SK-N-SH (cell line): ENCODE measurements at regions not wholly inside any gene's neighbourhood (a gene's known extent, or its start where the extent isn't known, plus 50 kb on each side); places are given as distances from the start of the nearest gene placed in this dataset.

Source experiments
- CTCF ChIA-PET: fragments of 300-600, 350-600 bp; formaldehyde crosslinking; extraction: SDS; loops from one replicate; lab custom pipeline; 2021; lab: Yijun Ruan, JAX
- POLR2A ChIA-PET: fragments of 350-600 bp; sonication (Branson Sonifier 250); formaldehyde crosslinking; extraction: SDS; loops from one replicate; lab custom pipeline; 2020; ENCODE audit warnings: antibody characterized with exemption, inconsistent platforms; lab: Yijun Ruan, JAX
- DNase-seq: peaks from one replicate; pipeline ENCODE4 v3.0.0; 2012
- H2AFZ ChIP-seq: fragments of 200-600 bp; sonication (generic); 2 replicates; pipeline ENCODE4 v1.8.1; 2016; ENCODE audit warnings: antibody characterized with exemption, mild to moderate bottlenecking, low read depth
- H3F3A ChIP-seq: fragments of 200-600 bp; sonication (generic); replicated peaks from 2 replicates; pipeline ENCODE3; 2016; ENCODE audit warnings: antibody characterized with exemption, mild to moderate bottlenecking; ENCODE audit not compliant: insufficient read depth
- H3K27ac ChIP-seq, 2 experiments: fragments of 200-500 bp in 1 of 2; fragments of 200-600 bp in 1 of 2; sonication (Bioruptor generic) in 1 of 2; sonication (generic), shearing (Covaris generic) in 1 of 2; 2 replicates each; pipeline versions ENCODE4 v1.5.1 to v1.6.1; 2014 to 2016; ENCODE audit warnings: low read depth in 2 of 2, inconsistent platforms in 1 of 2, low read length in 1 of 2, mild to moderate bottlenecking in 1 of 2, mixed read lengths in 1 of 2
- H3K27me3 ChIP-seq: fragments of 200-600 bp; sonication (generic), shearing (Covaris generic); 2 replicates; pipeline ENCODE4 v1.6.1; 2016; ENCODE audit warnings: mixed run types; ENCODE audit not compliant: insufficient read depth
- H3K36me3 ChIP-seq, 2 experiments: fragments of 200-500 bp in 1 of 2; fragments of 200-600 bp in 1 of 2; sonication (Bioruptor generic) in 1 of 2; sonication (generic) in 1 of 2; replicated peaks in 1 of 2; 2 replicates each; pipeline versions ENCODE3 to v1.5.1; 2014 to 2016; ENCODE audit warnings: low read length in 1 of 2, mild to moderate bottlenecking in 1 of 2; ENCODE audit not compliant: insufficient read depth in 2 of 2, control insufficient read depth in 1 of 2
- H3K4me1 ChIP-seq, 2 experiments: fragments of 200-500 bp in 1 of 2; fragments of 200-600 bp in 1 of 2; sonication (Bioruptor generic) in 1 of 2; sonication (generic), shearing (Covaris generic) in 1 of 2; 2 replicates each; pipeline versions ENCODE4 v1.5.1 to v1.6.1; 2014 to 2016; ENCODE audit warnings: low read depth in 1 of 2, low read length in 1 of 2, mixed run types in 1 of 2; ENCODE audit not compliant: insufficient read depth in 2 of 2, control insufficient read depth in 1 of 2
- H3K4me2 ChIP-seq: fragments of 200-600 bp; sonication (generic), shearing (Covaris generic); 2 replicates; pipeline ENCODE4 v1.6.1; 2017; ENCODE audit warnings: mixed run types
- H3K4me3 ChIP-seq, 2 experiments: fragments of 200-500 bp in 1 of 2; fragments of 200-600 bp in 1 of 2; sonication (Bioruptor generic) in 1 of 2; sonication (generic), shearing (Covaris generic) in 1 of 2; 2 replicates each; pipeline versions ENCODE4 v1.5.1 to v1.8.1; 2014 to 2016; ENCODE audit warnings: low read depth in 2 of 2, inconsistent platforms in 1 of 2, low read length in 1 of 2, mild to moderate bottlenecking in 1 of 2, mixed read lengths in 1 of 2, moderate library complexity in 1 of 2
- H3K79me2 ChIP-seq: fragments of 200-600 bp; sonication (generic); 2 replicates; pipeline ENCODE4 v1.8.1; 2017; ENCODE audit warnings: mild to moderate bottlenecking; ENCODE audit not compliant: insufficient read depth
- H3K9ac ChIP-seq: fragments of 200-600 bp; sonication (generic); 2 replicates; pipeline ENCODE4 v1.6.1; 2017; ENCODE audit warnings: mixed run types
- H3K9me2 ChIP-seq: fragments of 200-600 bp; sonication (generic); 2 replicates; pipeline ENCODE4 v1.6.1; 2017; ENCODE audit warnings: mixed run types
- H3K9me3 ChIP-seq: fragments of 200-600 bp; sonication (generic); 2 replicates; pipeline ENCODE4 v1.6.1; 2017; ENCODE audit warnings: mixed run types, mild to moderate bottlenecking, moderate library complexity
- H4K20me1 ChIP-seq: fragments of 200-600 bp; sonication (generic); 2 replicates; pipeline ENCODE4 v1.6.1; 2017; ENCODE audit warnings: mild to moderate bottlenecking, mixed run types; ENCODE audit not compliant: insufficient read depth
- CTCF ChIP-seq: fragments of 200-600 bp; sonication (generic); IDR thresholded peaks from 2 replicates; pipeline ENCODE4 v1.6.1; 2017; ENCODE audit warnings: antibody characterized with exemption, mild to moderate bottlenecking, moderate library complexity
- EP300 ChIP-seq, 2 experiments: IDR thresholded peaks; 2 replicates each; pipeline versions ENCODE4 v1.4.0 to v1.6.1; 2012; ENCODE audit warnings: borderline replicate concordance in 1 of 2, low read depth in 1 of 2, low read length in 1 of 2
- GATA2 ChIP-seq: sonication (generic); formaldehyde crosslinking; IDR thresholded peaks from 2 replicates; pipeline ENCODE4 v1.5.0; 2020; ENCODE audit warnings: mild to moderate bottlenecking, missing genetic modification reagents
- MAX ChIP-seq: IDR thresholded peaks from 2 replicates; pipeline ENCODE4 v1.4.0; 2012; ENCODE audit warnings: low read depth
- RCOR1 ChIP-seq: fragments of 150-350 bp; IDR thresholded peaks from 2 replicates; pipeline ENCODE4 v1.6.1; 2017; ENCODE audit warnings: antibody characterized with exemption, low read length
- SIN3A ChIP-seq: IDR thresholded peaks from 2 replicates; pipeline ENCODE4 v1.6.1; 2012; ENCODE audit warnings: low read depth, mild to moderate bottlenecking, low read length, moderate library complexity, borderline replicate concordance
- TCF12 ChIP-seq: IDR thresholded peaks from 2 replicates; pipeline ENCODE4 v1.4.0; 2012
- TEAD4 ChIP-seq: IDR thresholded peaks from 2 replicates; pipeline ENCODE4 v1.4.0; 2012; ENCODE audit warnings: mild to moderate bottlenecking, borderline replicate concordance; ENCODE audit not compliant: insufficient read depth
- WGBS: methylation state at CpG from one replicate; pipeline ENCODE4 v1.1.6; 2017; ENCODE audit warnings: low lambda C conversion rate; 5-methylcytosine and 5-hydroxymethylcytosine counted together
- TF ChIP-seq, protein P1 (sequence below): IDR thresholded peaks from 2 replicates; pipeline ENCODE4 v1.4.0; 2012; ENCODE audit warnings: low read depth, borderline replicate concordance
- TF ChIP-seq, protein P2 (sequence below): IDR thresholded peaks from 2 replicates; pipeline ENCODE4; 2012
- TF ChIP-seq, protein P3 (sequence below): IDR thresholded peaks from 2 replicates; pipeline ENCODE4 v1.4.0; 2012; ENCODE audit warnings: low read depth, borderline replicate concordance

DNA sequence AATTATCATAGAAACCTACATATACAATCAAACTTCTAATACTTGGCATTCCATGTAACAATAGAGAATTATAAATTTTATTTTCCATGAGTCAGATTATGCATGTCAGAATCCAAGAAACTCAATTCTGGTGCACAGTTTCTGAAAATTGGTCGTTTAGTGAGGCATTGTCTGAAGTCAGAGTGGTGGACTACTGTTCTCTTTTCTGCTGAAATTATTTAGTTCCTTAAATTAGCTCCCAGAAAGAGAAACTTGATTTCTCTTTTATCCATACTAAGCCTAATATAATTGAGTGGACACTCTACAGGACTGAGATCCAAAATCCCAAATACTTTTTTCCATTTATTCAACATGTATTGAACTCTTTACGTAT, 265.5 kb downstream of the ALDH8A1 start (continued):
- TF ChIP-seq MAX (no peak), EP300 (IDR thresholded peaks at IDR 0.05; ENCODE audit: borderline replicate concordance in 1 of 2, low read depth in 1 of 2, low read length in 1 of 2) (no peak), GATA2 (CRISPR knock-in tag) (no peak), RCOR1 (no peak)

GRCh38 chr6:134683783-134684422, 266.0 kb downstream of the ALDH8A1 start:
- H3K9ac ChIP-seq, result no peak overlapping the region
- H3K27me3 ChIP-seq, result no peaks in the 10 kb centered on the region
- H3K27ac ChIP-seq, result peak overlapping the region; percentile 18 to 65; a peak in 3 of 4 replicates
- H3F3A ChIP-seq, result peaks cover 16% of the 10 kb centered on the region
- H3K4me2 ChIP-seq, result no peak overlapping the region
- no peak overlapping the region for H2AFZ ChIP-seq
- no peaks in the 10 kb centered on the region for H3K79me2 ChIP-seq
- H3K4me3 ChIP-seq, result no peak overlapping the region
- H4K20me1 ChIP-seq, result no peaks in the 10 kb centered on the region
- H3K4me1 ChIP-seq, result peaks cover 0 to 3% of the 10 kb centered on the region in 2 experiments; a peak in 2 of 4 replicates
- POLR2A ChIA-PET, result no interaction called here
- no peaks in the 10 kb centered on the region for H3K9me3 ChIP-seq
- CTCF ChIA-PET, result interaction anchor here (1.0 kb wide), 1 partner anchor 20 kb away, joined by 3 read pairs; no protein-coding TSS in a partner anchor
- DNase-seq, result no peak
- WGBS, result 34% methylated on average over 2 of the region's 2 CpGs
- TF ChIP-seq TCF12 (0 out of 2 replicates have a peak, but pooled peaks have one; percentile 4), EP300 (IDR thresholded peaks at IDR 0.05; ENCODE audit: borderline replicate concordance in 1 of 2, low read depth in 1 of 2, low read length in 1 of 2) (peak in 1 of 2 experiments; percentile 4; a peak in 1 of 4 replicates)
- TF ChIP-seq, protein P1, sequence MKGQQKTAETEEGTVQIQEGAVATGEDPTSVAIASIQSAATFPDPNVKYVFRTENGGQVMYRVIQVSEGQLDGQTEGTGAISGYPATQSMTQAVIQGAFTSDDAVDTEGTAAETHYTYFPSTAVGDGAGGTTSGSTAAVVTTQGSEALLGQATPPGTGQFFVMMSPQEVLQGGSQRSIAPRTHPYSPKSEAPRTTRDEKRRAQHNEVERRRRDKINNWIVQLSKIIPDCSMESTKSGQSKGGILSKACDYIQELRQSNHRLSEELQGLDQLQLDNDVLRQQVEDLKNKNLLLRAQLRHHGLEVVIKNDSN, result no peak
- TF ChIP-seq, all 33 proteins: peak for 2
- H3K9me2 ChIP-seq, result no peaks in the 10 kb centered on the region
- H3K36me3 ChIP-seq, result no peaks in the 10 kb centered on the region

DNA sequence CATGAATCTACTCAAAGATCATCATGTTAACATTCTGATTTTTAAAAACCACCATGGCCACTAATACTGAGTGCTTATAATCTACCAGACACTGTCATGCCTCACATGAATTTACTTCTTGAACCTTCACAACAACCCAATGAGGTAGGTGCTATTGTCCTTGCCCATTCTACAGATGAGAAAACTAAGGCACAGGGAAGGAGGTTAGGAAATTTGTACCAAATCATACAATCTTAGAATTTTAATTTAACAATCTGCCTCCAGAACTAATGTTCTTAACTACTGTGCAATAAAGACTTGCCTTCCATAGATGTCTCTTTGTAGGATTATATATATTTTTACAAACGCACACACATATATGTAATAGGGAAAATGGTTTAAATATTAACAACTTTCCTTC, 269.5 kb downstream of the ALDH8A1 start:
- 94% methylated on average over 1 of the region's 1 CpG for WGBS
- no peak for DNase-seq
- CTCF ChIA-PET, result interaction anchor here (1.0 kb wide), 1 partner anchor 25 kb away, joined by 3 read pairs; no protein-coding TSS in a partner anchor
- no peaks in the 10 kb centered on the region for H3K79me2 ChIP-seq
- H3K27ac ChIP-seq, result no peak overlapping the region
- POLR2A ChIA-PET, result no interaction called here
- TF ChIP-seq SIN3A, result no peak
- TF ChIP-seq, protein P2, sequence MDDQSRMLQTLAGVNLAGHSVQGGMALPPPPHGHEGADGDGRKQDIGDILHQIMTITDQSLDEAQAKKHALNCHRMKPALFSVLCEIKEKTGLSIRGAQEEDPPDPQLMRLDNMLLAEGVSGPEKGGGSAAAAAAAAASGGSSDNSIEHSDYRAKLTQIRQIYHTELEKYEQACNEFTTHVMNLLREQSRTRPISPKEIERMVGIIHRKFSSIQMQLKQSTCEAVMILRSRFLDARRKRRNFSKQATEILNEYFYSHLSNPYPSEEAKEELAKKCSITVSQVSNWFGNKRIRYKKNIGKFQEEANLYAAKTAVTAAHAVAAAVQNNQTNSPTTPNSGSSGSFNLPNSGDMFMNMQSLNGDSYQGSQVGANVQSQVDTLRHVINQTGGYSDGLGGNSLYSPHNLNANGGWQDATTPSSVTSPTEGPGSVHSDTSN, result no peak
- no peak for TF ChIP-seq MAX
- TF ChIP-seq TEAD4, result no peak
- TF ChIP-seq RCOR1, result no peak
- TF ChIP-seq CTCF, result no peak
- TF ChIP-seq, protein P1, result no peak
- TF ChIP-seq, protein P3, sequence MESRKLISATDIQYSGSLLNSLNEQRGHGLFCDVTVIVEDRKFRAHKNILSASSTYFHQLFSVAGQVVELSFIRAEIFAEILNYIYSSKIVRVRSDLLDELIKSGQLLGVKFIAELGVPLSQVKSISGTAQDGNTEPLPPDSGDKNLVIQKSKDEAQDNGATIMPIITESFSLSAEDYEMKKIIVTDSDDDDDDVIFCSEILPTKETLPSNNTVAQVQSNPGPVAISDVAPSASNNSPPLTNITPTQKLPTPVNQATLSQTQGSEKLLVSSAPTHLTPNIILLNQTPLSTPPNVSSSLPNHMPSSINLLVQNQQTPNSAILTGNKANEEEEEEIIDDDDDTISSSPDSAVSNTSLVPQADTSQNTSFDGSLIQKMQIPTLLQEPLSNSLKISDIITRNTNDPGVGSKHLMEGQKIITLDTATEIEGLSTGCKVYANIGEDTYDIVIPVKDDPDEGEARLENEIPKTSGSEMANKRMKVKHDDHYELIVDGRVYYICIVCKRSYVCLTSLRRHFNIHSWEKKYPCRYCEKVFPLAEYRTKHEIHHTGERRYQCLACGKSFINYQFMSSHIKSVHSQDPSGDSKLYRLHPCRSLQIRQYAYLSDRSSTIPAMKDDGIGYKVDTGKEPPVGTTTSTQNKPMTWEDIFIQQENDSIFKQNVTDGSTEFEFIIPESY, result no peak
- H3K4me3 ChIP-seq, result no peak overlapping the region
- H3K36me3 ChIP-seq, result no peaks in the 10 kb centered on the region
- H3K4me1 ChIP-seq, result peaks cover 0 to 19% of the 10 kb centered on the region in 2 experiments; a peak in 3 of 4 replicates
- no peak overlapping the region for H2AFZ ChIP-seq
- no peaks in the 10 kb centered on the region for H4K20me1 ChIP-seq
- H3K27me3 ChIP-seq, result no peaks in the 10 kb centered on the region
- H3K9me2 ChIP-seq, result no peaks in the 10 kb centered on the region
- no peak overlapping the region for H3K4me2 ChIP-seq
- H3K9ac ChIP-seq, result no peak overlapping the region
- peaks cover 16% of the 10 kb centered on the region for H3F3A ChIP-seq
- H3K9me3 ChIP-seq, result no peaks in the 10 kb centered on the region
